ENCODE measurements at regions not wholly inside any gene's neighbourhood (a gene's known extent, or its start where the extent isn't known, plus 50 kb on each side); places are given as distances from the start of the nearest gene placed in this dataset.

- TF ChIP-seq, protein P1, sequence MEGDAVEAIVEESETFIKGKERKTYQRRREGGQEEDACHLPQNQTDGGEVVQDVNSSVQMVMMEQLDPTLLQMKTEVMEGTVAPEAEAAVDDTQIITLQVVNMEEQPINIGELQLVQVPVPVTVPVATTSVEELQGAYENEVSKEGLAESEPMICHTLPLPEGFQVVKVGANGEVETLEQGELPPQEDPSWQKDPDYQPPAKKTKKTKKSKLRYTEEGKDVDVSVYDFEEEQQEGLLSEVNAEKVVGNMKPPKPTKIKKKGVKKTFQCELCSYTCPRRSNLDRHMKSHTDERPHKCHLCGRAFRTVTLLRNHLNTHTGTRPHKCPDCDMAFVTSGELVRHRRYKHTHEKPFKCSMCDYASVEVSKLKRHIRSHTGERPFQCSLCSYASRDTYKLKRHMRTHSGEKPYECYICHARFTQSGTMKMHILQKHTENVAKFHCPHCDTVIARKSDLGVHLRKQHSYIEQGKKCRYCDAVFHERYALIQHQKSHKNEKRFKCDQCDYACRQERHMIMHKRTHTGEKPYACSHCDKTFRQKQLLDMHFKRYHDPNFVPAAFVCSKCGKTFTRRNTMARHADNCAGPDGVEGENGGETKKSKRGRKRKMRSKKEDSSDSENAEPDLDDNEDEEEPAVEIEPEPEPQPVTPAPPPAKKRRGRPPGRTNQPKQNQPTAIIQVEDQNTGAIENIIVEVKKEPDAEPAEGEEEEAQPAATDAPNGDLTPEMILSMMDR (IDR thresholded peaks at IDR 0.05) = no peak
- TF ChIP-seq POLR2A (IDR thresholded peaks at IDR 0.05; ENCODE audit: low read depth) = no peak
- no peak for TF ChIP-seq EP300 (IDR thresholded peaks at IDR 0.05)
These were observed 461.0 kb upstream of the NRG3 start for GRCh38 chr10:81414038-81414437.

Measured in esophagus muscularis mucosa (tissue), 4 donors.